IPS DF 6.9 (cell line): ENCODE measurements at regions not wholly inside any gene's neighbourhood (a gene's known extent, or its start where the extent isn't known, plus 50 kb on each side); places are given as distances from the start of the nearest gene placed in this dataset.

Experiments
- DNase-seq: peaks from one replicate; pipeline ENCODE4 v3.0.0-alpha.2; 2013; ENCODE audit warnings: low read depth, low spot score
- H3K27ac ChIP-seq: one replicate; pipeline ENCODE4 v1.5.1; 2013; ENCODE audit warnings: low read length, control low read depth
- H3K27me3 ChIP-seq: 2 replicates; pipeline ENCODE4 v1.6.1; 2013; ENCODE audit warnings: mild to moderate bottlenecking, low read length; ENCODE audit not compliant: control insufficient read depth, insufficient read depth
- H3K36me3 ChIP-seq: 2 replicates; pipeline ENCODE4 v1.6.1; 2013; ENCODE audit warnings: low read length; ENCODE audit not compliant: control insufficient read depth, insufficient read depth
- H3K4me1 ChIP-seq: 2 replicates; pipeline ENCODE4 v1.6.1; 2013; ENCODE audit warnings: low read length; ENCODE audit not compliant: control insufficient read depth, insufficient read depth
- H3K4me3 ChIP-seq: 2 replicates; pipeline ENCODE4 v1.5.1; 2013; ENCODE audit warnings: mild to moderate bottlenecking, low read length
- H3K9me3 ChIP-seq: 2 replicates; pipeline ENCODE4 v1.6.1; 2013; ENCODE audit warnings: low read length, inconsistent platforms; ENCODE audit not compliant: control insufficient read depth, insufficient read depth
- WGBS: extraction: QIAGEN DNeasy Blood & Tissue Kit; methylation state at CpG from one replicate; pipeline ENCODE4 v1.1.7; 2013; ENCODE audit warnings: mixed read lengths, missing lambda C conversion rate; ENCODE audit not compliant: insufficient read length, insufficient coverage; 5-methylcytosine and 5-hydroxymethylcytosine counted together

DNA sequence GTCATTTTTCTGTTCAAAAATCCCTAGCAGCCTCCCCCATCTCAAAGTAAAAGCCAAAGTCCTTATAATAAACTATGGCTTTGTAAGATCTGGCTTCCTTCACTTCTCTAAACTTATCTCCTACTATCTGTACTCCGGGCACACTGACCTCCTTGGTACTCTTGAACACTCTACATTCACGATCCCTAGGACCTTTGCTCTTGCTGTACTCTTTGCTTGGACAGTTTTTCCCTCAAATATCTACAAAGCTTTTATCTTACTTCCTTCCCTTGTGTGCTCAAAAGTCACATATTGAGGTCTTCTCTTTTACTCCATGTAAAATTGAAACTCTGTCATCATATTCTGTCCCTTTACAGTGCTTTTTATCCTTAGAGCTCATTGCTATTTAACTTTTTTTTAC, 616.6 kb downstream of the IRS1 start:
- H3K9me3 ChIP-seq = no peaks in the 10 kb centered on the region
- no peak overlapping the region for H3K4me3 ChIP-seq
- peaks cover 3% of the 10 kb centered on the region; the same call in 1 of the 2 replicates for H3K4me1 ChIP-seq
- DNase-seq = no peak
- H3K27me3 ChIP-seq = no peaks in the 10 kb centered on the region
- H3K36me3 ChIP-seq = no peaks in the 10 kb centered on the region
- no CpG with 5 or more reads among the region's 2 CpGs for WGBS
- no peak overlapping the region for H3K27ac ChIP-seq

DNA sequence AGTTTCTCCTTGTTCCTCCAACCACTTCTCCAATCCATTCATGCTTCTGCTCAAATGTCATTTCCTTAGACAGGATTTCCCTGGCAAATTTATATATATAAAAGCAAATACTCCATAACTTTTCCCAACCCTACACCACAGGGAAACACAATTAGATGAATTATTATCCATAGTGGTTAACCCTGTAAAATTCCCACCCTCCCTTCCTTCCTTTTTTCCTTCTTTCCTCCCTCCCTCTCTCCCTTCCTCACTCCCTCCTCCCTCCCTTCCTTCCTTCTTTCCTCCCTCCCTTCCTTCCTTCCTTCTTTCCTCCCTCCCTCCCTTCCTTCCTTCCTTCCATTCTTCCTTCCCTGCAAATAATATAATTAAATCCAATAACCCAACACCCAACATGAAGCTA, 617.7 kb downstream of the IRS1 start:
- Histone ChIP-seq H3K4me3 (no peak overlapping the region), H3K9me3 (no peaks in the 10 kb centered on the region), H3K27me3 (no peaks in the 10 kb centered on the region), H3K4me1 (peaks cover 3% of the 10 kb centered on the region; the same call in 1 of the 2 replicates), H3K27ac (no peak overlapping the region), H3K36me3 (no peaks in the 10 kb centered on the region)
- no peak for DNase-seq

DNA sequence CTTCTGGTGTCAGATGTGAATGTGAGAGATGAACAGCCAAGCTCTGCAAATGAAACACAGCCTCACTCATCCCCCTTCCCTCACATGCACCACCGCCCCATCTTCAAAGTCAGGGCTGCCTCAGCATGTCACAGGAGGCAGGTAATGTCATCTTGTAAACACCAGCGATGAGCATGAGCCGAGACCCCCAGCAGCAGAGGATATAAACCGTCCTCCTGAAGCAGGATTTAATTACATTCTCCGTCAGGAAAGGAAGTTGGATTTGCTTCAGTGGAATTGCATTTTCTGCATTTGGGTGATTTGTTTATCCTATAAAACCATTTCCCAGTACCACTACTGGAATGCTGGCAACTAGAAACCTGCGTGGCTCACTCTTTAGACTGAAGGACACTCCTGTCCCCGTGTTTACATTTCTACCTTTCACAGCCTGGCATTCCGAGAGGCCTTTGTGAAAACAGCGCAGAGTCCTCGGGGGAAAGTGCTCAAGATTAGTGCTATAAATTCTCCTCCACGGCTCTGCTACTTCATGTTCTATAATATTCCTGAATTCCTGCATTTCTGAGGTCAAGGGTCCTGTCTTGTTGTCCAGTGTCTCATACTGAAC, 619.2 kb downstream of the IRS1 start:
- Histone ChIP-seq H3K36me3 (no peaks in the 10 kb centered on the region), H3K9me3 (no peaks in the 10 kb centered on the region), H3K4me1 (peaks cover 3% of the 10 kb centered on the region; the same call in 1 of the 2 replicates), H3K27ac (no peak overlapping the region), H3K4me3 (no peak overlapping the region), H3K27me3 (no peaks in the 10 kb centered on the region)
- DNase-seq = no peak
- WGBS = no CpG with 5 or more reads among the region's 11 CpGs

DNA sequence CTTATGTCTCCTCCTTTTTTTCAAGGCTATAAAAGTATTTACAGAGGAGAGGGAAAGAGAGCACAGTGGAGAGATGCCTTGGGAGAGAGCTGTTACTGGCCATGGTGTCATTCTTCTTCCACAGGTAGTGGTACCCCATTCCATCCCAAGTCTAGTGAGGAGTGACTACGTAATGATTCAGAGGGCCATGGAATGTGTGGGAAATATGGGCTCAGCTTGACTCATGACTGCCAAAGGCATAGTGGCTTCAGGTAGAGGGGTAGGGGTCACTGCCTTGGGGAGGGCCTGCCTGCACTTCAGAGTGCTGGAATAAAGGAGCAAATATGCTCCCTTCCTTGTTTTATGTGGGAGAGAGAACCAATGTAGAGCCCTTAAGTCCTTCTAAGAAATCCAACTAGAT, 620.6 kb downstream of the IRS1 start:
- peaks cover 2% of the 10 kb centered on the region; the same call in 1 of the 2 replicates for H3K4me1 ChIP-seq
- H3K9me3 ChIP-seq = no peaks in the 10 kb centered on the region
- H3K4me3 ChIP-seq = no peak overlapping the region
- no peak overlapping the region for H3K27ac ChIP-seq
- DNase-seq = no peak
- H3K36me3 ChIP-seq = no peaks in the 10 kb centered on the region
- no CpG with 5 or more reads among the region's 1 CpG for WGBS
- H3K27me3 ChIP-seq = no peaks in the 10 kb centered on the region

DNA sequence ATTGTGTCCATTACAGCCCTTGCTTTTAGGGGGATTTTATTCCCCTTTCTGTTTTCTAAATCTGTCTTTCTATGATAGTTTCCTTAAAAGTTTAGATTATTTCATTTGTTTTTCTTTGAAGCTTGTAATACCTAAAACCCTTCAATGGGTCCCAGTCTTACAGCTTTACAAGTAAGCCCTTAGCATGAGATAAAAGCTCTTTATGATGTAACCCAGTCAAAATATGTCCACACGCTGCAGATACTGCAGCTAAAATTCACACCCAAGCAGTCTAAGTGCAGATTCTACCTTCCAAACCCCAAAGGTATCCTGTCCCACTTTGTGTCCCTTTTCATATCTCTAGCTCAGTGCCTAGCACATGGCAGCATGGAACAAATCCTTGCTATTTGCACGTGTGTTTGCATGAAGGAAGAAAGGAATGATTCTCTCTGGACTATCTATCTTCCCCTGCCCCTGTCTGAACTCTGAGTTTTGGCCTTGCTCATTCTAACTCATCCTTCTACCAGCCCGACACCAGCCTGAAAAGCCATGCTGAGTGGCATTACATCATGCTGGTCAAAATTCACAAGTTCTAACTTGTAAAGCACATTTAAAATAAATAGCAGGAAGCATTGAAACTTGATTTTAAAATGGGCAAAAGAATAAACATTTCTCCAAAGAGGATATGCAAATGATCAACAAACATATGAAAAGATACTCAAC, 623.2 kb downstream of the IRS1 start:
- H3K36me3 ChIP-seq = no peaks in the 10 kb centered on the region
- no peak for DNase-seq
- no peaks in the 10 kb centered on the region for H3K27me3 ChIP-seq
- no peak overlapping the region for H3K4me3 ChIP-seq
- no peak overlapping the region for H3K27ac ChIP-seq
- no CpG with 5 or more reads among the region's 3 CpGs for WGBS
- peaks cover 2% of the 10 kb centered on the region; the same call in 1 of the 2 replicates for H3K4me1 ChIP-seq
- H3K9me3 ChIP-seq = no peaks in the 10 kb centered on the region

DNA sequence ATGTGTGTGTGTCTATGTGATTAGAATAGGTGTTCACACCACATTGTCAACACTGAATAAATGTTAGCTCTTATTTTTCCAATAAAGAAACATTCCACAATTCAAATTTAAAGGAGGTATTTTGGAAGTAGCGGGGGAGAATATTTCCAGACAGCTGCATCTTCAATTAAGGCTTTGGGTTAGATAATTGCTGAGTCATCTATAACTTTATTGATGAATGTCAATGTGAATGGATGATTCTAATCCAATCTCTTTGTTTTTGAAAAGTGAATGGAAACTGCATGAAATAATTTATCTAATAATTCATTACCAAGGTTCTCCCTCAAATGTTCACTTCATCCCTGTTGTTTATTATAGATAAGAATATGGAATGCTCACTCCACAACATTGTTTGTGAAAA, 625.2 kb downstream of the IRS1 start:
- no peak for DNase-seq
- no peaks in the 10 kb centered on the region for H3K36me3 ChIP-seq
- H3K4me3 ChIP-seq = no peak overlapping the region
- WGBS = no CpG with 5 or more reads among the region's 1 CpG
- peaks cover 2% of the 10 kb centered on the region; the same call in 1 of the 2 replicates for H3K4me1 ChIP-seq
- H3K27ac ChIP-seq = no peak overlapping the region
- H3K27me3 ChIP-seq = no peaks in the 10 kb centered on the region
- H3K9me3 ChIP-seq = no peaks in the 10 kb centered on the region

DNA sequence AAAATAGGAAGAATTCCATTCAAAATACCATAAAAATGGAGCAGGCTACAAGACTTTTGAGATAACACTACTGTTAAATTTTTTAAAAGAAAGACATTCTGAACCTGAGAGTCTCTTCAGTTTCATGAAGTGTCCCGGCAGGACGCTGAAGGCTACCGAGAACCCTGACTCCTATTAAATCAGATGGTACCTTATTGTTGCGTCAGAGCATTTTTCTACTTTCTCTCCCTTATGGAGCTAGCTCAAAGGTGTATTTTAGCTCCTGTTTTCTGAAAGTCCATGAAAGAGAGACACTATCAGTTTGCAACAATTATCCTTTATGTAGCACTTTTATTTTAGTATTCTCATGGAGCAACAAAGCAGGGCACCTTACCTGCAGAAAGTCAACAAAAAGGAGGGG, 626.7 kb downstream of the IRS1 start:
- Histone ChIP-seq H3K4me3 (no peak overlapping the region), H3K9me3 (no peaks in the 10 kb centered on the region), H3K27me3 (no peaks in the 10 kb centered on the region), H3K27ac (no peak overlapping the region), H3K4me1 (peaks cover 2% of the 10 kb centered on the region; the same call in 1 of the 2 replicates), H3K36me3 (no peaks in the 10 kb centered on the region)
- no peak for DNase-seq
- WGBS = no CpG with 5 or more reads among the region's 4 CpGs

DNA sequence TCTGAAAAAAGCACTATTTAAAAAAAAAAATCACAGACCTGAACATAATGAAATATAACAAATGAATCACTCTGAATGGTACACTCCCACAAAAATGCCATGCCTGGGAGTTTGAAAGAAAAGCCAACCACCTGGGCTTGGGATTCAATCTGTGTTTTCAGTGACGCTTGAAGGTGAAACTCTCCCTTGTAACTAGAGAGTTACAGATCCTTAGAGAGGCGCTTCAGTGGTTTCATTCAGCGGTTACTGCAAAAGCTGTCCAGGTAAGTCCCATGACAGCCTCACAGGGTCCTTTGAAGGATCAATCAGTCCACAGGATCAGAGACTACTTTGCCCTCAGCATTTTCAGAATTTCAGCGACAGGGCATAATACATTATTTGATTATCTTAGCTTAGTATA, 627.3 kb downstream of the IRS1 start:
- no CpG with 5 or more reads among the region's 4 CpGs for whole genome bisulfite sequencing
- Histone ChIP-seq H3K4me3 (no peak overlapping the region), H3K36me3 (no peaks in the 10 kb centered on the region)

DNA sequence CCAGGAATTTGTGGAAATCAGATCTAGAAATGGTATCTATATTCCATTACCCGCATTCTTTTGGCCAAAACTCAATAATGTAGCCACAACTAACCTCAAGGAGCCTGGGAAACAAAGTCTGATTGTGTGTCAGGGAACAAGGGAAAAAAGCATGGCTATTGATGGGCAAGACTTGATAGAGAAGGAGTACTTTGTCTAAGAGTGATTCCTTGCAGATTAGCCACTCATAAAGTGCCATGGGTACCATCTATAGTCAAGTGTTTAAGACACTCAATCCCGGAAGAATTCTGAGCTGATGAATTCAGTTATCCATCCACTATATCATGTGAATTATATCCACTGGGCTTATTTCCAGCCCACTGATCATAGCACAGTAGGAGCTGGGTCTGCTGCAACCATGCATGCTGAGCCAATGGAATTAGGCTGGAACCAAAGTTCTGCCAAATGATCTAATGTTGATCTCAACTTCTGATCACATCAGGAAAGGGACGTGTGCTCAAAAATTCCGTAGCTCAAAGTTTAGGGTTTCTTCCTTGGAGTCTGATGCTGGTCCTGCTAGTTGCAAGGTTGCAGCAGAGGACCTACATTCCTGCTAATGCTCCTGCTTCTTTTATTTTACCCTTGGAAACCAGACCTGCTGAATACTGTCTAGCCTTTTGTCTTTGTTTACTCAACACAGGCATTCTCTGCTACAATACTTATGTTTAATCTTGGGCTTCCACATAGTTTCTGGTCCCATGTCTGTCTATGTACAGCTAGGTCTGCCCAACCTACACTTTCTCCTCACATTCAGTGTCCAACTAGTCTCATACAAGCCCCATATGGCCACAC, 629.7 kb downstream of the IRS1 start:
- H3K27ac ChIP-seq = no peak overlapping the region
- H3K4me1 ChIP-seq = no peaks in the 10 kb centered on the region
- no peak overlapping the region for H3K4me3 ChIP-seq
- WGBS = no CpG with 5 or more reads among the region's 4 CpGs
- H3K27me3 ChIP-seq = no peaks in the 10 kb centered on the region
- no peaks in the 10 kb centered on the region for H3K9me3 ChIP-seq
- H3K36me3 ChIP-seq = no peaks in the 10 kb centered on the region
- DNase-seq = no peak

More for the DNA sequence above, 627.3 kb downstream of the IRS1 start:
- H3K9me3 ChIP-seq = no peaks in the 10 kb centered on the region
- no peaks in the 10 kb centered on the region for H3K27me3 ChIP-seq
- H3K4me1 ChIP-seq = peaks cover 2% of the 10 kb centered on the region; the same call in 1 of the 2 replicates
- no peak overlapping the region for H3K27ac ChIP-seq
- DNase-seq = no peak

DNA sequence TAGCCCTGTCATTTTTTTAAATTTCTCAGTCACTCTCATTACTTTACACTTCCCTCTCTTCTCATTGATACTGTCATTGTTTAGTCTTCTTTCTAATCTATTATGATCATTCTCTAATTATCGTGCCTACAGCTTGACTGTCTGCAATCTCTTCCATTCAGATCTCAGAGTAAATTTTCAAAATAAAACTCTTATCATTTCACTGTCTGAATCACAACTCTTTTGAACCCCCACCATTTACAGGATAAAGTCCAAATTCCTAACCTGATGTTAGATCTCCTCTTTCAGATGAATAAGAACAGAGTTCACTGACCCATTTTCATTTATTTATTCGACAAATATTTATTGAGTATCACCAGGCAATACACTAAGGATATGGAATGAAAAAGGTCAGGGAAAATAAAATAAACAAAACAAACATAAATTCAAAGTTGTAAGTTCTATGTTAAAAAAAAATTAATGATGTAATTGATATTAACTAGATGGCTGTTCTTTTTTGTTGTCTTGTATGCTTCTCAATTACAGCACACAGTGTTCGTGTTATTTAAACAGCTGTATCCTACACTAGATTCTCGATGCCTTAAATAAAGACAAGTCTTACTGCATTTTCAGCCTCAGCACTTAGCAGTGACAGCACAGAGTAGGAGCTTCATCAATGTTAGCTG, 631.0 kb downstream of the IRS1 start:
- Histone ChIP-seq H3K27ac (no peak overlapping the region), H3K4me1 (no peaks in the 10 kb centered on the region), H3K36me3 (no peaks in the 10 kb centered on the region), H3K9me3 (no peaks in the 10 kb centered on the region), H3K27me3 (no peaks in the 10 kb centered on the region), H3K4me3 (no peak overlapping the region)
- DNase-seq = no peak
- no CpG with 5 or more reads among the region's 4 CpGs for WGBS
